Fibroblast of skin of abdomen (primary cell): ENCODE measurements at regions not wholly inside any gene's neighbourhood (a gene's known extent, or its start where the extent isn't known, plus 50 kb on each side); places are given as distances from the start of the nearest gene placed in this dataset.
A peak's percentile ranks its signal among the peaks of the same experiment; 100 is the strongest.

Source experiments
- DNase-seq: peaks from one replicate; pipeline ENCODE4 v3.0.0-alpha.2; 2013

DNA sequence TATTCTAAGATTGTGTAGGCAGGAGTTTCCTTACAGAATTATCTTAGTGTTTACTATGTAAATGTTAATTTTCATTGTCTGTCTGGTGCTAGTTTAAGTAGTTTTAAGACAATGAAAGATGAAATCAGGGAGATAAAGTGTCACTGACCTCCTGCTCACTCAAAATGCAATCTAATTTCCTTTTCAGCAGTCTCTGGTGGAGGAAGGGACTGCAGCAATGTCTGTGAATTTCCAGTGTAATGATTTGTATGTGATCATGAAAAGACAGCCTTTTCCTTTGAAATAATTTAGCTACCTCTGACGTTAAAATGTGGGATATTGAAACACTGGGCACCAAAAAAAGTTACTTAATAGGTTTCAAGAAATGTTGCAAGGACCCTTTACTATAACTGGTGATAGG lies 779.7 kb upstream of the FLRT2 start:
- DNase-seq, result no peak

DNA sequence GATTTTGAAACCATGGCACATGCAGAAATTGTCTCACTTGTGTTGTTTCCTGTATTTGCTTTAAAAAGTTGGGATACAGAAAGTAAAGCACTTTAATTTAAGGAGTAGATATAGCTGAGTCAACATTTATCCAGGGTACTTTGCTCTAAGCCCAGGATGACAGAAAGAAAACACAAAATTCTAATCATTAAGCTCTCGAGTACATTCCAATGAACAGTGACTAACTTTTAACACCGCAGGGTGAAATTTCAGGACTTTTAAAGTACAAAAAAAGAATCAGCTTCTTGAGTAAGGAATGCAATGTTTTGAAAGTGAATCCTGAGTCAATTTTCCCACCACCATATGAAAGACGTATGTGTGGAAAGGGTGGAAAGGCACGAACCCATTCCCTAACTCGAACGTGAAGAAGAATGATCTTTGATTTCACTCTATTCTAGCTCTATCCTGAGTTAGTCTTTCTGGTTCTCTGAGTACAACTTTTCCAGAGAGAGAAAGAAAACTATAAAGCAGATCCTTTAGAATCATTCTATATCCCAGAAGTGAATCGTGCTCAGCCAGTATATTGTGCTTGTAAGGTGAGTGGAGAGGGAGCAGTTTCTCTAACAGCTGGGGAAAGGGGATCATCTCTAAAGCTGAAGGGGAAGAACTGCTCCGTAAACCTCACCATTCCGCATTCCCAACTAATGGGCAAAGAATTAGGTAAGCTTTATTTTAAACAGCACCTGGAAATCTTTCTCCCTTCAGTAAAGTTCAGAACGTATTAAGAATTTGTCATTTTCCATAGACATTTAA lies 779.0 kb upstream of the FLRT2 start:
- peak; percentile 76 for DNase-seq

DNA sequence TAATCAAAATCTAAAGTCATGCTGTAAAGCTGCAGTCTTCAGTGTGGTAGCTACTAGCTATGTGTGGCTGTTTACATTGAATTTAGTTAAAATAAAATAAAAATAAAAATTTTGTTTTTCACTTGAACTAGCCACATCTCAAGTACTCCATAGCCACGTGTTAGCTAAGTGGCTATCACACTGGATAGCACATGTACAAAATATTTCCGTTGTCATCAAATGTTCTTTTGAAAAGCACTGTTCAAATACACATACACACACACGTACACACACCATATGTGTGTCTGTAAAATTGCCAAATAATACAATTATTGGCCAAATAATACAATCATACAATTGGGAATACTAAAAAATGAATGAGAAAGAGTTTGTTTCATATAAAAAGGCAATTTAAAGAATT lies 778.2 kb upstream of the FLRT2 start:
- no peak for DNase-seq

DNA sequence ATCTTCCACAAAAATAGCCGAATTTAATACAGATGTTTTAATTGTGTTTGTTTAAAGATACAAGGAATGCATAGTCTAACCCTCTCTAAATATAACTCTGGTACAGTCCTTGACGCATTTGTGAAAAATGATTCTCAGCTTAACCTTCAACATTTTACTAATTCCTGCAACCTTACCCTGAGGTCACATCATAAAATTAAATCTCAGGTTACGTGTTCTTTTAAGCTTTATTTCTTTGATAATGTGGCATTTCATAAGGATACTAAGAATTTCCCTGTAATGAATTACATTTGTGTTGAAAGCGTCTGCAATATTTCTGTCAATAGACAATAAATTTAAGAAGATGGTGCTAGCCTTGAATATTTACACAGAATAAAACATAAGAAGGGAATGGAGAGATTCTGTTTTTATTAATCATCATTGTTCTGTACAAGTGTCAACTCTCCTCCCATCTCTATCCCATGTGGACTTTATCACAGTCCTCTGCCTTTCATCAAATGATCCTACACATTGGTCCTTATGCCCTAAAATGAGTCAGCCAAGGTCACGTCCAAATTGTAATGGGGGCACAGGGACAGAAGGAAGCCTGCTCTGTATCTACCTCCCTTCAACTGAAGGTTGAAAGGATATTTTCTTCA lies 769.3 kb upstream of the FLRT2 start:
- peak; percentile 83 for DNase-seq

DNA sequence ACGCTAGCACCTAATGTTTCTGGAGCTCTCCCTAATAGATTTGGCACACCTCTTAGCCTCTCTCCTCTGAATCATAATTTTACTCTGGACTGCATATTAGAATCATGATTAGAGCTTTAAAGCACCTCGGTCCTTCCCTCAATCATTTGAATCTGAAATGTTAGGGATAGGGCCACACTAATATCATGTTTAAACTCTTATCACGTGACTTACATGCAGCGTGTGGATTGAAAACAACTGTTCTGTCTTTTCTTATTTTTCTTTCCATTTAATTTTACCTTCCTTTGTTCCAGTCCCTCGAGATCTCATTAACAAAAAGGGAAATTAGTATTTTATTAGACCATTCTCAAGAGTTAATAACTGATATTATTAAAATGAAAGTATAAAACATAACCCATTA lies 762.5 kb upstream of the FLRT2 start:
- DNase-seq, result no peak

DNA sequence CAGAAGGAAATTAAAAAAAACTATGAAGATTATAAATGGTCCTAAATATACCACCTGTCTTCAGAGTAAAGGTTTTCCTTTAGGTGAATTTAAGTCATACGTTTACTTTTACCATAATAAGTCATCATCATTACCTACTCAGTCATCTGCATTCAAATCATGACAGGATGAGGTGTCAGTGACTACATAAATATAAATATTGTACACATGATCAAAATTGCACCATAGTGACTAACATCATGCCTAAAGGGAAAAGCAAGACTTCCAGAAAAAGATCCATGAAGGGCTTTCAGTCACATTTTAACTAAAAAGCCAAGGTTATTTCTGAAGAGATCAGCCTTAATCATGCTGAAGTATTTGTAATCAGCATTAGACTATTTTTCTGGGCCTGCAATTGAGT lies 759.9 kb upstream of the FLRT2 start:
- DNase-seq, result no peak

DNA sequence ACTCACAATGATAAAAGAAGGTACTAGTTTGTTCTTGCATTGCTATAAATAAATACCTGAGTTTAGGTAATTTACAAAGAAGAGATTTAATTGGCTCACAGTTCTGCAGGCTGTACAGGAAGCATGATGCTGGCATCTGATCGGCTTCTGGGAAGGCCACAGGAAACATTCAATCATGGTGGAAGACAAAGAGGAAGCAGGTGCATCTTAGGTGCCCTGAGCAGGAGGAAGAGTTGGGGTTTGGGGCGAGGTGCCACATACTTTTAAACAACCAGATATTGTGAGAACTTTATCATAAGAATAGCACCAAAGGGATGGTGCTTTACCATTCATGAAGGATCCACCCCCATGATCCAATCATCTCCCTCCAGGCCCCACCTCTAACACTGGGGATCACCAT lies 752.6 kb upstream of the FLRT2 start:
- DNase-seq, result no peak

DNA sequence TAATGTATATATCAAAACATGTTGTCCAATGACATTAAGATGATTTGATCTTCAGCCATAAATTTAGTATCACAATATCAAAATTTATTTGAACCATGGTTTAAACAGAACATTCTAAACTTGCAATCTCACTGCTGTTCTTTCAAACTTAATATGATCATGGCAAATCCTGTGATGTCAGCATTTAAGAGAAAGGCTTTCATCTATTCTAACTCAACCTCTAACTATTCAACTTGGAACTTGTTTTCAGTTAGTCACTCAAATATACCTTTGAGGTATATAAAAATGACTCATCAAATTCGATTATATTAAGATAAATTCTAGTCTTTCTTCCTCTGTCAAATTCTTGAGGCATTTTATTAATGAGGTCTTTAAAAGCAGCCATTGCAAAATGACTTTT lies 747.0 kb upstream of the FLRT2 start:
- no peak for DNase-seq

DNA sequence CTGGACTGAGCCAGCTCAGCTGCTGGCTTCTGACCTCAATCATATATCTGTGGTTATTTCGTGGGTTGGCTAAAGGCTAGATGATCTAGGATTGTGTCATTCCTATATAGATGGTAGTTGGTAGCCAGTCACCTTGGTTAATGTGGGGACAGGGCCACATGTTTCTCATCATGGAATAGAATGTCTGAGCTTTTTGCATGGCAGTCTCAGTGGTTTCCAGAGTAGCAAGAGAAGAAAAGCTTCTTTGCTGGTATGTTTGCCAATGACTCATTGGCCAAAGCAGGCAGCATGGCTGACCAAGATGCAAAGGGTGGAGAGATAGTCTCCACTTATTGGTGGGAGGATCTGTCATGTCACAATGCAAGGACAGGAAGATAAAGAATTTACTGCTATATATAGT lies 746.4 kb upstream of the FLRT2 start:
- DNase-seq, result peak; percentile 47

DNA sequence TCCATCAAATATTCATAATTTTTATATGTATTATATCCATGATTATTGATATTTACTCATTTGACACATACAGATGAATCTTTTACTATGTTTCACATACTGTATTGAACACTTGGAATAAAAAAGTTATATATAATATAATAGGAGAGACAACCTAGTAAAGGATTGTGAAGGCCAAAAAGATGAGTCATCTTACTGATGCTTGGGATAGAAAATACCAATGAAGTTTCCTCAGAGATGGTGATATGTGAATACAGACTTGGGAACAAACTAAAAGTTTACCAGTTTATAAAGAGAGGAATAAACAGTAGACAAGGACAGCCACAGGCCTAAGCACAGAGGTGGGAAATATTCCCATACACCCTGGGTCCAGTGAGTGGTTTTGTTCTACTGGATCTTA lies 743.9 kb upstream of the FLRT2 start:
- DNase-seq, result peak; percentile 20

DNA sequence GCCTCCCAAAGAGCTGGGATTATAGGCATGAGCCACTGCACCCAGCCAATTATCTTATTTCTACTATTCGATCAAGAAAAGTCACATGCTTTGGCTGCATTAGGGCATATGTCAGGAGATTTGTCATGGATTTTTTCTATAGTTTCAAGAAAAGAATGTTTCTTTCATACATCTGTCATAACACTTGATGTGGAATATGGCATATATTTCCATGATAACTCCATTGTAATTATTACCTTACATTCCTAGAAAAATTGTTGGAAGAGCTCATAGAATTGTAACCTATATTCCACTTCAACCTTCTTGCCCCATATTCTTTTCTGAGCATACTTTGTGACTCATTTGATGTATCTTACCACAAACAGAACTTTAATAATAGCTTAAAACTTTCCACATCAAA lies 740.9 kb upstream of the FLRT2 start:
- no peak for DNase-seq

DNA sequence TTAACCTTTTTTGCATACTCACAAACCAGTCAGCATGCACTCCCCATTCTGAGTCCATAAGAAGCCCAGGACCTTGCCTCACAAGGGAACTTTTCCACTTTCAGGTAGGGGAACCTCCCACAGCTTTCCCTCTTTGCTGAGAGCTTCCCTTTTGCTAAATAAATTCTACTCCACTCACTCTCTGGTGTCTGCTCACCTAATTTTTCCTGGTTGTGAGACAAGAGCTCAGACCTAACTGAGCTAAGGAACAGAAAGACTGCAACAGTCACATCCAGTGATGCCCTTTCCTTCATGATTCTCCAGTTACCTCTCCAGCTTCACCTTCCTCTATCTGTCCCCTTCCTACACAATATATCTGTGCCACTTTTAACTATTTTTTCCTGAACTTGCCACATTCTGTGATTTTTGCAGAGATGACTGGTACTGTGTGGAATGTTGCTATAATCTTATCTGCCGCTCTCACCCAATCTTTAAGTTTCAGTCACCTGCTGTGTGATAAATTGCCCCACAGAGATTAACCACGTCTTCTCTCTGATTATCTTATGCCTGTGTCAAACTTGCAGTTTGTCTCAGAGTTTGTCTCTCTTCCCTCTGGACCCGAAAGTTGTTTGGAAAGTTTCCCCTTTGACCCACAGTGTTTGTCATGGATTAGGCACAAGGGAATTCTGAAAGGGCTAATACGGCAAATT lies 737.1 kb upstream of the FLRT2 start:
- no peak for DNase-seq

DNA sequence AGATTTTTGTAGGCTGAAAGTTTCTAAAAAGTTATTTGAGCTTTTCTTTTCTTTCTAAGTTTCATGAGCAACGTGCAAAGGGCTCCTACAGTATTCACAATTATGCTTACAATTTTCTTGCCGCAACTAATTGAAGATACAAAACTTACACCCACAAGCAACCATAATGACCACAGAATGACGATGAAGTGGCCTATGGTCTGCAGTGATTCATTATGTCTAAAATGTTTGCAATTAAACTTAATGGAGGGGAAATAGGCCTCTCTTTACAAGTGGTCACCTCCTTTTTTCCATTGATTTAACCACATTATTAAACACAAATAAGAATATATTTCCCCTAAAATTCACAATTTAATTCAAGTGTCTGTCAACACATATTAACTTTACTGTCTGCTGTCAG lies 732.6 kb upstream of the FLRT2 start:
- no peak for DNase-seq

DNA sequence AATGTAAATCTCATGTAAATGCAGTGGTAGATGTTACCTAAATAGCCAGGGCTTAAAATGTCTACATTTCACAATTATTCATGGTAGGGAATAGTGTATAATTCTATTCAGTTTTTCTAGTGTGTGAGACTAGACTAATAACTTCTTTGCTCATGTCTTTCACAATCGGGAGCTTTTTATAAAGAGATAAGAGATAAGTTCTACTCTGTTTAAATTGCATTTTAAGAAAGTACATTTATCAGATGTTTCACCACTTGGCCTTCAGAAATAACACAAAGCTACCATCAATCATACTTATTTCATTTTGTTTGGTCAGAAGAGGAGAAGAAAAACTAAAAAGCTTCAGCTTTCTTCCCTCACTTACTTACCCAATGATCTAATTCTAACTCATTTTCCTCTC lies 725.5 kb upstream of the FLRT2 start:
- no peak for DNase-seq

DNA sequence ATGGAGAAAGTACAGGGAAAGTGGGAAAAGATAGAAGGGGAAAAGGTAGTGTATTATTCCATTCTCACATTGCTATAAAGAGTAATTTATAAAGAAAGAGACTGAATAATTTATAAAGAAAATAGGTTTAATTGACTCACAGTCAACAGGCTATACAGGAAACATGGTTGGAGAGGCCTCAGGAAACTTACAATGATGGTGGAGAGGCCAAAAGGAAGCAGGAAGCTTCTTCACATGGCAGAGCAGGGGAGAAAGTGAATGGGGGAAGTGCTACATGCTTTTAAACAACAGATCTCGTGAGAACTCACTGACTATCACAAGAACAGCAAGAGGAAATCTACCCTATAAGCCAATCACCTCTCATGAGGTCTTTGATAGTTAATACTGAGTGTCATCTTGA lies 725.0 kb upstream of the FLRT2 start:
- DNase-seq, result no peak

DNA sequence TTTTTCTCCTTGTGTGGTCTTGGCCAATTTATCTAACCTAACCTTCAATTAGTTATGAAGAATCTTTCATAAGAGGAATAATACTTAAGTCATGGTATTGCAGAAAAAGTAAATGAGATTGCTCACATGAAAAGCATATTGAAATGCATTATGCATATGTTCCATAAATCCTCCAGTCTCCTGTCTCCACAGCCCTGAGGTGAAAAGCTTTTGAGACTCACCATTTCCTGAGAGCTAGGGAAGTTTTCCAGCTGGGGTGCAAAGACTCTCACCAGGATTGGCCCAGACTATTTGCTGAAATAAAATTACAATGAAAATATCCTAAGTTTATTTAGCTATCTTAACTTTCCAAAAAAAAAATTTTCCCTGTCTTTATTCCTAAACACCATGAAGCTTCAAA lies 723.8 kb upstream of the FLRT2 start:
- no peak for DNase-seq

DNA sequence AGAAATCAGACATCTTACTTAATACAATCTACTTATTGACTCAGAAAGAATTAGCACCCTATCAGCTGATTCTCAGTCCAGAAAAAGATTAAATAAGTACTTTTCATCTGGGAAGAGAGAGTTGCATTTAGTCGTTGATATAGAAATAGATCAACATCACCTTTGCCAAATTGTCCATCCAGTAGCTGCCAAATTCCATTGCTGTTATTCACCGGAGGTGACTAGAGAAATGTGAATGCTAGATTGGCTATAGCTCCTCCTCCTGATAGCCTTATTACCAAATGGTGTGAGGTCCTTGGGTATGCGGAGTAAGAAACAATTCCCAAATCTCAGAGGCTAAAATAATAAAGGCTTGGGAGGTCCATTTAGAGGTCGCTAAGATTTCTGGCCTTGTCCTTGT lies 723.3 kb upstream of the FLRT2 start:
- peak; percentile 21 for DNase-seq

DNA sequence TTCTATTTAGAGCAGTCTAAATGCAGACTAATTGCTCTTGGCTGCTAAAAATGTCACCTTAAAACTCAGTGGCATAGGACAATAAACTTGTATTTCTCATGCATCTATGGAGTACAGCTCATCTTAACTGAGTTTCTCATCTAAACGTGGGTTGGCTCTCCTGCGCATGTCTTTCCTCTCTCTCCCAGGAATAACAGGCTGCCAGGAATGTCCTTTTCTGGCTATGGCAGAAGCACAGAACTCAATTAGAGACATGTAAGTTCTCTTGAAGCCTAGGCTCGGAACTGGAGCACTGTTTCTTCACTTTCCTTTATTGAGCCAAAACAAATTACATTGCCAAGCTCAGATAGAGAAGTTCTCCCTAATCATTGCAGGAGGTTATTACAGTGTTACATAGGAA lies 722.3 kb upstream of the FLRT2 start:
- no peak for DNase-seq

DNA sequence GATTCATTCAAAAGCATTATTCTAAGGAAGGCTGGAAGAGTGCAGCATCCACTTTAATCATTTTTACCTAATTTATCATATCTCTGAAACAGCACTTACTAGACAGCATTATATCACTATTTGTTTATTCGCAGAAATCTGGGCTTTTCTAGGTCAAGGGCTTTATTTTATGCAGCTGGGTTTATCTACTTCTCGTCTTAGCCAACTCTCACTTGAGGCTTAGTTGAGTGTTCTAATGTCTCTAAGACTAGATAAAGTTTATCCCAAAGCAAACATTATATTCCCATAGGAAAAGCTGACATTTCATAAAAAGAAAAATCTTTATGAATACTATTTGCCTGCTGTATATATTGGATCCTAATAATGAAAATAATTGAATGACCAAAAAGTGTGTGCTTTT lies 720.8 kb upstream of the FLRT2 start:
- no peak for DNase-seq

DNA sequence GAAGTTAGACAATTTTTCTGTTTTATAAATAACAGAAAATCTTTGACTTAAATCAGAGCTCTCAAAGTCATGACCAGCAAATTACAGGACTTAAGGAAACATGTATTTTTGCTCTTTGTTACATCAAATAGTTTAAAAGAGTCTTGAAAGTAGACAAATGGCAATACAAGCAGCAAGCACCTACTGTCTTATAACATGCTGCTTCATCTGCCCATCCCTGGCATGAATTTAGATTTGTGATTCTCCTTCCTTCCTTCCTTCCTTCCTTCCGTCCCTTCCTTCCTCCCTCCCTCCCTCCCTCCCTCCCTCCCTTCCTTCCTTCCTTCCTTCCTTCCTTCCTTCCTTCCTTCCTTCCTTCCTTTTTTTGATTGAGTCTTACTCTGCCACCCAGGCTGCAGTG lies 715.6 kb upstream of the FLRT2 start:
- DNase-seq, result no peak

DNA sequence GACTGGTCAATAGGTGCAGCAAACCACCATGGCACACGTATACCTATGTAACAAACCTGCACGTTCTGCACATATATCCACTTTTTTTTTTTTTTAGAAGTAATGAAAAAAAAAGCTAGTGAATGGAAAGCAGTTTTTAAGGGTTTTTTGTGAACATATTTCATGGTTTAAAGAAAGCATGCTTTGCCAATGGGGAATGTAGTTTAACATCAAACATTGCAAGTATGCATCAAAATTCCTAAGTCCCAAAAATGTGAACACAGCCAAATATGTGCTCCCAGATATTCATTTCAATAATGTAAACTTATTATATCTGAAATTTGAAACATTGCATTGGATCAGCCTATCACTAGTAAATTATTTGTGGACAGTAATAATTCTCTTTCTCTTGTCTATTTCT lies 710.4 kb upstream of the FLRT2 start:
- peak; percentile 14 for DNase-seq

DNA sequence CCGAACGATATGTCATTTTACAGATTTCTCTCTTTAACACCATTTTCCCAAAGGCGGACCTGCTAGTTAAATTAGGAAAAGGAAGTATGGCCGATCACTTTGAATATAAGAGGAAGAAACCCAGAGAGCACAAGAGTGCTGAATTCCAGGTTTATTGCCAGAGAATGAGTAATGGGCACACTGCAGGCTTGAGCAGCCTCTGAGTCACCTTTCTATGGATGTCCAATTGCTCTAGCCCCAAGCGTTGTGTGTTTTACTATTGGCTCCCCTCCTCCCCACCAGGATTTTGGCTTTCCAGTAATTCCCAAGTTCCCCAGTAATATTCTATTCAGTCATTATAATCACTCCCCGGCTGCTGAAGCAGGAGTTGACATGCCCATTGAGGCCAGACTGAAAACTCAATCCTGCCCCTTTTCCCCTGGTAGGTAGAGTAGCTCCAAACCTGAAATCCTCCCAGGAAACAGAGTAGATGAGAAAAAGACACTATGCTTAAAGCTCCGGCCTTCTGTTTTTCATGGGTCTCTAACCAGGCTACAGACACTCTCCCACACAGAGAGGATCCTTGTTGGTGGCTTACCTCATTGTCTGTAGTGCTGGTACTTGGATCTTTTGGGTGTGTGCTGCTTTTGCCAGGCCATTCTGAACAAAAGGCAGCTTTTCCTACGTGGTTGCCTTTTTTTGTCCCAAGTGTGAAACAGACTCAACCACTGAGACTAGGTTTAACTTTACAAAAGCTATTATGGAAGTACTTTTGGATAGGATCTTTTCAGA lies 704.3 kb upstream of the FLRT2 start:
- peak; percentile 54 for DNase-seq

DNA sequence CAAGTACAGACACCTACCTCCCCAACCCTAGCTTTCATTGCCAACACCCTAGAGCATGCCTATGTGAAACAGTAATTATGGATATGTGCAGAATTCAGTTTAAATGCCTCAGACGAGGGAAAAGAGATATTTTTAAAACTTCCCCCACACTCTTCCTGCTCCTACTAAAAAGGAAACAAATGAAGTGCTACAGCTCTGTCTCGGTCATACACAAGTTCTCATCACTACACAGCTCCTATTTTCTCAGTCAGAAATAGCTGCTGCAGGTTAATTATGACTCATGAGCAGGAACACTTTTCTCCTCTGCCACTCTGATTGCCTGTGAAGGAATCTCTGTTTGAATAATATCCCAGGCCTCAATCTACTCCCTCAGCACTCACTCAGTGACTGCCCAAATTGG lies 703.6 kb upstream of the FLRT2 start:
- no peak for DNase-seq
